ENCODE measurements at regions not wholly inside any gene's neighbourhood (a gene's known extent, or its start where the extent isn't known, plus 50 kb on each side); places are given as distances from the start of the nearest gene placed in this dataset.

GRCh38 chr4:57605376-57605775 lies 495.2 kb upstream of the IGFBP7 start:
- DNase-seq (ENCODE audit: low spot score), result no peak
- in situ Hi-C loops (cut with MboI; ENCODE audit: low sequenced_read_pairs, unreplicated experiment), result no loop called here
- TF ChIP-seq CTCF (IDR thresholded peaks at IDR 0.05; ENCODE audit: borderline replicate concordance, control extremely low read depth, extremely low read depth, insufficient read depth, missing control alignments), result no peak

GRCh38 chr4:57602141-57602540 lies 492.0 kb upstream of the IGFBP7 start:
- no peak for TF ChIP-seq CTCF (IDR thresholded peaks at IDR 0.05; ENCODE audit: borderline replicate concordance, control extremely low read depth, extremely low read depth, insufficient read depth, missing control alignments)
- in situ Hi-C loops (cut with MboI; ENCODE audit: low sequenced_read_pairs, unreplicated experiment), result no loop called here
- DNase-seq (ENCODE audit: low spot score), result no peak

- DNase-seq (ENCODE audit: low spot score), result no peak
- in situ Hi-C loops (cut with MboI; ENCODE audit: low sequenced_read_pairs, unreplicated experiment), result no loop called here
- TF ChIP-seq CTCF (IDR thresholded peaks at IDR 0.05; ENCODE audit: borderline replicate concordance, control extremely low read depth, extremely low read depth, insufficient read depth, missing control alignments), result no peak
Measured at GRCh38 chr4:57591073-57591472, 480.9 kb upstream of the IGFBP7 start.

GRCh38 chr4:57588557-57588956 lies 478.4 kb upstream of the IGFBP7 start:
- TF ChIP-seq CTCF (IDR thresholded peaks at IDR 0.05; ENCODE audit: borderline replicate concordance, control extremely low read depth, extremely low read depth, insufficient read depth, missing control alignments), result no peak
- no peak for DNase-seq (ENCODE audit: low spot score)
- in situ Hi-C loops (cut with MboI; ENCODE audit: low sequenced_read_pairs, unreplicated experiment), result no loop called here

- DNase-seq (ENCODE audit: low spot score), result no peak
- in situ Hi-C loops (cut with MboI; ENCODE audit: low sequenced_read_pairs, unreplicated experiment), result no loop called here
- no peak for TF ChIP-seq CTCF (IDR thresholded peaks at IDR 0.05; ENCODE audit: borderline replicate concordance, control extremely low read depth, extremely low read depth, insufficient read depth, missing control alignments)
Measured at GRCh38 chr4:57580710-57581599, 470.8 kb upstream of the IGFBP7 start.

- in situ Hi-C loops (cut with MboI; ENCODE audit: low sequenced_read_pairs, unreplicated experiment), result no loop called here
- DNase-seq (ENCODE audit: low spot score), result no peak
- no peak for TF ChIP-seq CTCF (IDR thresholded peaks at IDR 0.05; ENCODE audit: borderline replicate concordance, control extremely low read depth, extremely low read depth, insufficient read depth, missing control alignments)
Measured at GRCh38 chr4:57575426-57575825, 465.2 kb upstream of the IGFBP7 start.
